ENCODE measurements at regions not wholly inside any gene's neighbourhood (a gene's known extent, or its start where the extent isn't known, plus 50 kb on each side); places are given as distances from the start of the nearest gene placed in this dataset.

GRCh38 chr3:67127254-67127653 is 129.1 kb downstream of the KBTBD8 start (continued):
- TF ChIP-seq, protein P1, sequence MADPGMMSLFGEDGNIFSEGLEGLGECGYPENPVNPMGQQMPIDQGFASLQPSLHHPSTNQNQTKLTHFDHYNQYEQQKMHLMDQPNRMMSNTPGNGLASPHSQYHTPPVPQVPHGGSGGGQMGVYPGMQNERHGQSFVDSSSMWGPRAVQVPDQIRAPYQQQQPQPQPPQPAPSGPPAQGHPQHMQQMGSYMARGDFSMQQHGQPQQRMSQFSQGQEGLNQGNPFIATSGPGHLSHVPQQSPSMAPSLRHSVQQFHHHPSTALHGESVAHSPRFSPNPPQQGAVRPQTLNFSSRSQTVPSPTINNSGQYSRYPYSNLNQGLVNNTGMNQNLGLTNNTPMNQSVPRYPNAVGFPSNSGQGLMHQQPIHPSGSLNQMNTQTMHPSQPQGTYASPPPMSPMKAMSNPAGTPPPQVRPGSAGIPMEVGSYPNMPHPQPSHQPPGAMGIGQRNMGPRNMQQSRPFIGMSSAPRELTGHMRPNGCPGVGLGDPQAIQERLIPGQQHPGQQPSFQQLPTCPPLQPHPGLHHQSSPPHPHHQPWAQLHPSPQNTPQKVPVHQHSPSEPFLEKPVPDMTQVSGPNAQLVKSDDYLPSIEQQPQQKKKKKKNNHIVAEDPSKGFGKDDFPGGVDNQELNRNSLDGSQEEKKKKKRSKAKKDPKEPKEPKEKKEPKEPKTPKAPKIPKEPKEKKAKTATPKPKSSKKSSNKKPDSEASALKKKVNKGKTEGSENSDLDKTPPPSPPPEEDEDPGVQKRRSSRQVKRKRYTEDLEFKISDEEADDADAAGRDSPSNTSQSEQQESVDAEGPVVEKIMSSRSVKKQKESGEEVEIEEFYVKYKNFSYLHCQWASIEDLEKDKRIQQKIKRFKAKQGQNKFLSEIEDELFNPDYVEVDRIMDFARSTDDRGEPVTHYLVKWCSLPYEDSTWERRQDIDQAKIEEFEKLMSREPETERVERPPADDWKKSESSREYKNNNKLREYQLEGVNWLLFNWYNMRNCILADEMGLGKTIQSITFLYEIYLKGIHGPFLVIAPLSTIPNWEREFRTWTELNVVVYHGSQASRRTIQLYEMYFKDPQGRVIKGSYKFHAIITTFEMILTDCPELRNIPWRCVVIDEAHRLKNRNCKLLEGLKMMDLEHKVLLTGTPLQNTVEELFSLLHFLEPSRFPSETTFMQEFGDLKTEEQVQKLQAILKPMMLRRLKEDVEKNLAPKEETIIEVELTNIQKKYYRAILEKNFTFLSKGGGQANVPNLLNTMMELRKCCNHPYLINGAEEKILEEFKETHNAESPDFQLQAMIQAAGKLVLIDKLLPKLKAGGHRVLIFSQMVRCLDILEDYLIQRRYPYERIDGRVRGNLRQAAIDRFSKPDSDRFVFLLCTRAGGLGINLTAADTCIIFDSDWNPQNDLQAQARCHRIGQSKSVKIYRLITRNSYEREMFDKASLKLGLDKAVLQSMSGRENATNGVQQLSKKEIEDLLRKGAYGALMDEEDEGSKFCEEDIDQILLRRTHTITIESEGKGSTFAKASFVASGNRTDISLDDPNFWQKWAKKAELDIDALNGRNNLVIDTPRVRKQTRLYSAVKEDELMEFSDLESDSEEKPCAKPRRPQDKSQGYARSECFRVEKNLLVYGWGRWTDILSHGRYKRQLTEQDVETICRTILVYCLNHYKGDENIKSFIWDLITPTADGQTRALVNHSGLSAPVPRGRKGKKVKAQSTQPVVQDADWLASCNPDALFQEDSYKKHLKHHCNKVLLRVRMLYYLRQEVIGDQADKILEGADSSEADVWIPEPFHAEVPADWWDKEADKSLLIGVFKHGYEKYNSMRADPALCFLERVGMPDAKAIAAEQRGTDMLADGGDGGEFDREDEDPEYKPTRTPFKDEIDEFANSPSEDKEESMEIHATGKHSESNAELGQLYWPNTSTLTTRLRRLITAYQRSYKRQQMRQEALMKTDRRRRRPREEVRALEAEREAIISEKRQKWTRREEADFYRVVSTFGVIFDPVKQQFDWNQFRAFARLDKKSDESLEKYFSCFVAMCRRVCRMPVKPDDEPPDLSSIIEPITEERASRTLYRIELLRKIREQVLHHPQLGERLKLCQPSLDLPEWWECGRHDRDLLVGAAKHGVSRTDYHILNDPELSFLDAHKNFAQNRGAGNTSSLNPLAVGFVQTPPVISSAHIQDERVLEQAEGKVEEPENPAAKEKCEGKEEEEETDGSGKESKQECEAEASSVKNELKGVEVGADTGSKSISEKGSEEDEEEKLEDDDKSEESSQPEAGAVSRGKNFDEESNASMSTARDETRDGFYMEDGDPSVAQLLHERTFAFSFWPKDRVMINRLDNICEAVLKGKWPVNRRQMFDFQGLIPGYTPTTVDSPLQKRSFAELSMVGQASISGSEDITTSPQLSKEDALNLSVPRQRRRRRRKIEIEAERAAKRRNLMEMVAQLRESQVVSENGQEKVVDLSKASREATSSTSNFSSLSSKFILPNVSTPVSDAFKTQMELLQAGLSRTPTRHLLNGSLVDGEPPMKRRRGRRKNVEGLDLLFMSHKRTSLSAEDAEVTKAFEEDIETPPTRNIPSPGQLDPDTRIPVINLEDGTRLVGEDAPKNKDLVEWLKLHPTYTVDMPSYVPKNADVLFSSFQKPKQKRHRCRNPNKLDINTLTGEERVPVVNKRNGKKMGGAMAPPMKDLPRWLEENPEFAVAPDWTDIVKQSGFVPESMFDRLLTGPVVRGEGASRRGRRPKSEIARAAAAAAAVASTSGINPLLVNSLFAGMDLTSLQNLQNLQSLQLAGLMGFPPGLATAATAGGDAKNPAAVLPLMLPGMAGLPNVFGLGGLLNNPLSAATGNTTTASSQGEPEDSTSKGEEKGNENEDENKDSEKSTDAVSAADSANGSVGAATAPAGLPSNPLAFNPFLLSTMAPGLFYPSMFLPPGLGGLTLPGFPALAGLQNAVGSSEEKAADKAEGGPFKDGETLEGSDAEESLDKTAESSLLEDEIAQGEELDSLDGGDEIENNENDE (IDR thresholded peaks at IDR 0.05; ENCODE audit: low read depth, low read length): no peak
- TF ChIP-seq HCFC1 (IDR thresholded peaks at IDR 0.05; ENCODE audit: low read depth, low read length) (no peak), ZFX (CRISPR knock-in tag; IDR thresholded peaks at IDR 0.05) (no peak), POLR3A (IDR thresholded peaks at IDR 0.05; ENCODE audit: borderline replicate concordance, extremely low read depth, insufficient read depth, insufficient read length) (no peak), CUX1 (CRISPR knock-in tag; IDR thresholded peaks at IDR 0.05) (no peak), FOXJ3 (CRISPR knock-in tag; IDR thresholded peaks at IDR 0.05) (no peak), NELFE (IDR thresholded peaks at IDR 0.05; ENCODE audit: insufficient read depth, insufficient read length) (no peak), ZC3H11A (IDR thresholded peaks at IDR 0.05; ENCODE audit: low read depth, low read length) (no peak)
- TF ChIP-seq, protein P2, sequence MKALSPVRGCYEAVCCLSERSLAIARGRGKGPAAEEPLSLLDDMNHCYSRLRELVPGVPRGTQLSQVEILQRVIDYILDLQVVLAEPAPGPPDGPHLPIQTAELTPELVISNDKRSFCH (CRISPR knock-in tag; IDR thresholded peaks at IDR 0.05): no peak
- TF ChIP-seq, protein P2 (tag; IDR thresholded peaks at IDR 0.05): no peak
